ENCODE measurements at regions not wholly inside any gene's neighbourhood (a gene's known extent, or its start where the extent isn't known, plus 50 kb on each side); places are given as distances from the start of the nearest gene placed in this dataset.

DNA sequence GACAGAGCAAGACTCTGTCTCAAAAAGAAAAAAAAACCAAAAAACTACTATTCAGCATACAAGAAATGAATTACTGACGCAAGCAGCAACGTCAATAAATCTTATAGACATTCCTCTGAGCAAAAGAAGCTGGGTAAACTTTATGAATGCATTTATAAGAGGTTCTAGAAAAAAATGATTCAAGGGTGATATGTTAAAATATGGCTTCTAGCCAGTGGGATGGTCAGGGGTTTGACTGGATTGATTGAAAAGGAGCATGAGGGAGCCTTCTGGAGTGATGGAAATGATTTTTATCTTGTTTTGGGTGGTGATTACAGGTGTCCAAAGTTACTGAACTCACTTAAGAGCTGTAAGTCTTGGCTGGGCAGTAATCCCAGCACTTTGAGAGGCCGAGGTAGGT, 64.9 kb upstream of the SALL4 start:
- DNase-seq: no peak

- DNase-seq: no peak
These were observed 62.6 kb upstream of the SALL4 start for GRCh38 chr20:51864967-51865366.

- no peak for DNase-seq
These were observed 60.5 kb upstream of the SALL4 start for GRCh38 chr20:51862796-51863195.

DNA sequence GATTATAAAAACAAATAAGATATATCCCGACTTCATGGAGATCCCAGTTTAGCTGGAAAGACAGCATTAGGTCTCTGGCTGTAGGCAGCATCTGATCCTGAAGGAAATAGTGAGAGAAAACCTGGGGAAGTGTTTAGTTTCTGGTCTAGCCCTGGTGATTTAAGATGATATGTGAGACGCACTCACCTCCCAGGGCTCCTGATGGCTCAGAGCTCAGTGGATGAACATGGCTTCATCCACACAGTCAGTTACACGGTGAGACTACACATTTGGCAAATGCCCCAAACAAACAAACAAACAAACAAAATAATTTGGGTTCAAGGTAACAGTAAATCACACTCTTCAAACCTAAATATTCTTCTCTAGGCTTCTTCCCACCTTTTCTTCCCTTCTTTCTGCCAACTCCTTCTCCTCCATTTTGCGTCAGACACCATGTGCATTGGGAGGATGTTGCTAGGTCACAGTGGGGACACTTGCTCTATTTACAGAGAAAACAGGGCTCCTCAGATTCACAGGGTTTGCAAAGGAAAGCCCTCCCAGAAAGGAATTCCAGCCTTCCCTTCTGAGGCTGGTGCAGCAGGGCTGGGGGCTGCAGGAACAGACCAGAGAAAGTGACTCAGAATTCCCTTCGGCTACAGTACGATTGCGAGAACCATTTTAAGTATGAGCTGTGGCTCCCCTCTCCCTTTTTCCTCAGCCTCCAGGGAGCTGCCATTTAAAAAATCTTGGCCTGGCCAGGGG, 59.6 kb upstream of the SALL4 start:
- no peak for DNase-seq

DNA sequence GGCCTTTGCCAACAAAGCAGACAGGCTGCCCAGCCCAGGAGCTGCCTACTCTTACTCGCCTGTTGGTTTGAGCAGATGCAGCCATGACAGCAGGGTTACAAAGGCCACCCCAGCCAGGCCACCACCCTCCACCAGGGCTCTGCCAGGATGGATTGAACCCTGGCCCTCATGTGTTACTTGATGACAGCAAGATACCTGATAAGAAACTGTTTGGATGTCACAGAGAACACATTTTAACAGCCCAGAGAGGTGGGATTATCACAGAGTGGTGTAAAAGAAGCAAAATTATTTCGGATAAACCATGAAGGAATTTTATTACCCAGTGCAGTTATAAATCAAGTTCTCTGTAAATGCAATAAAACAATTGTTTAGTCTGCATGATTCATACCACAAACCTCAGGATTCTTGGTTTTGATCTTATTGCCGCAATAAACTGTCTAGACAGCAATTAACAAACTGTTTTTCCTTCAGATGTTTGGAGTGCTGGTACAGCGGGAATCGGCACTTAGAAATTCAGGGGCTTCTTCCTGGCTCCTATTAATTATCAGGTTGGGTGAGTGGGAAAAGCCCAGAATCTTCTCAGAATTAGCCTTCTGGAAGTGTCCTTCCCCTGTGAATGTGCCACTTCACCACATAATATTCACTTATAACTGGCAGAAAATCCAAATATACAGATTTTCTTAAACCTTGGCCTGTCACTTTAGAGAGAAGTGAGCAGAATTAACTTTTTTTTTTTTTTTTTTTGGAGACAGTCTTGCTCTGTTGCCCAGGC, 58.0 kb upstream of the SALL4 start:
- no peak for DNase-seq

GRCh38 chr20:51856432-51856831, 54.1 kb upstream of the SALL4 start:
- no peak for DNase-seq

GRCh38 chr20:51854921-51855320, 52.6 kb upstream of the SALL4 start:
- DNase-seq: no peak
